Gastrocnemius medialis (tissue), 4 donors: ENCODE measurements at regions not wholly inside any gene's neighbourhood (a gene's known extent, or its start where the extent isn't known, plus 50 kb on each side); places are given as distances from the start of the nearest gene placed in this dataset.

ENCODE experiments used
- CTCF ChIP-seq, 5 experiments: fragments of 450-650 bp in 3 of 5; fragments of 200-600 bp in 2 of 5; sonication (generic) in 2 of 5; IDR thresholded peaks in 4 of 5; conservative IDR thresholded peaks in 1 of 5; 1 replicate in 4 of 5; 2 replicates in 1 of 5; pipeline ENCODE4 v1.5.1; 2016 to 2019; ENCODE audit warnings: antibody characterized with exemption in 5 of 5, mild to moderate bottlenecking in 3 of 5, moderate library complexity in 3 of 5
- POLR2A ChIP-seq, 2 donors: fragments of 450-650 bp; IDR thresholded peaks; one replicate each; pipeline ENCODE4 v1.6.1; 2017; ENCODE audit warnings: antibody characterized with exemption in 2 of 2, mild to moderate bottlenecking in 2 of 2, moderate library complexity in 2 of 2

- no peak for TF ChIP-seq CTCF (IDR thresholded peaks at IDR 0.05 in 4 of 5, conservative IDR thresholded peaks at IDR 0.05 in 1 of 5)
- TF ChIP-seq POLR2A (IDR thresholded peaks at IDR 0.05), result no peak
These were observed 374.5 kb upstream of the FMR1 start for GRCh38 chrX:147537172-147537571.
